HG02623 (cell line): ENCODE measurements at regions not wholly inside any gene's neighbourhood (a gene's known extent, or its start where the extent isn't known, plus 50 kb on each side); places are given as distances from the start of the nearest gene placed in this dataset.

Source experiments
- ATAC-seq: cut with Tn5 transposase; IDR thresholded peaks from one replicate; pipeline ENCODE4 v1.9.1; 2021; ENCODE audit warnings: moderate library complexity; ENCODE audit not compliant: unreplicated experiment

DNA sequence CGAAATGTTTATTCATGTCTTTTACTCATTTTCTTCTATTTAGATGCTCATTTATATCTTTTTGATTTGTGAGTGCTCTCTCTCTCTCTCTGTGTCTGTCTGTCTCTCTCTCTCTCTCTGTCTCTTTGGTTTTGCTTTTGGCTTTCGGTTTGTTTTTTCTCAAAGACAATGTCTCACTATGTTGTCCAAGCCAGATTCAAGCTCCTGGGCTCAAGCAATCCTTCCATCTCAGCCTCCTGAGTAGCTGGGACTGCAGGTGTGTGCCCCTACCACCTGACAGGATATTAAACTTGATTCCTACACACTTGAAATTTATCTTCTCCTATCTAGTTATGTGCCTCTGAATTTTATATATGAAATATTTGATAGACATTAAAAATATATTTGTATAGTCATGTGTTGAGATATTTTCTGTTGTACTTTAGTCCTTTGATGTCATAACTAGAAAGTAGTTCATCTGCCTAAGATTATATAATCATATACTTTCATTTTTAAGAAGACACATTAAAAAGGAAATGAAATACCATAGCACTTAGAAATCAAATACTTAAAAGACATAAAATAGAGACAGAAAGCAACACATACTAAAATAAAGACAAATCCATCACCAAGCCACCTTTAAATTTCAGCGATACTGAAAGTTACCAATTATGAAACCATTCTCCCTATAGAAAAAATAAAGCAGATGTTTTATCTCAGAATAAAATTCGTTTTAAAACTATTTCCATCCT is 68.1 kb upstream of the SFMBT2 start:
- ATAC-seq, result no peak

DNA sequence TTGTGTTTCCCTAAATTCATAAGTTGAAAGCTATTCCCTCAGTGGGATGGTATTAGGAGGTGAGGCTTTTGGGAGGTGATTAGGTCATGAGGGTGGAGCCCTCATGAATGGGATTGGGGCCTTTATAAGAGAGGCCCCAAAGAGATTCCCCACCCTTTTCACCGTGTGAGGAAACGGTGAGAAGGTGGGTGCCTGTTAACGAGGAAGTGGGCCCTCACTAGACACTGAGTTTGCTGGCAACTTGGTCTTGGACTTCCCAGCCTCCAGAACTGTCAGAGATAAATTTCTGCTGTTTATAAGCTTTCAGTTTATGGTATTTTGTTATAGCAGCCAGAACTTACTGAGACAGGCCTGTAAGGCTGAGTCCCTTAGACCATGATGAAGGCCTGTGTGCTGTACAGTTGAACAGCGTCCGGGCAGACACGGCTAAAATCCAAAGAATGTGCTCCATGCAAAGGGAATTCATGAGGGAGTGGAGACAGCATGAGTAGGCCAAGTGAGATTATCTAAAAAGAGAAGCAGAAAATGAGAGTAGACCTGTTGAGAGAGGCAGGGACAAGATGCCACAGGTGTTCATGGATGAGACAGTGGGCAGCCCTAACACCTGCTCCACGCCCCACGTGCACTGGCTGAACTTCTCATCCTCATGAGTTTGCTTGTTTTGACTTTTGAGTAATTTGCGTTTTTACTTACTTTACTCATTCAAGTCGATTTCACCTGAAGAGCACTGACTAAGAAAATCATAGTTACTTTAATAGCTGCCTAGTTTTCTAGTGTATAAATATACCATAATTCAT is 66.9 kb upstream of the SFMBT2 start:
- no peak for ATAC-seq

DNA sequence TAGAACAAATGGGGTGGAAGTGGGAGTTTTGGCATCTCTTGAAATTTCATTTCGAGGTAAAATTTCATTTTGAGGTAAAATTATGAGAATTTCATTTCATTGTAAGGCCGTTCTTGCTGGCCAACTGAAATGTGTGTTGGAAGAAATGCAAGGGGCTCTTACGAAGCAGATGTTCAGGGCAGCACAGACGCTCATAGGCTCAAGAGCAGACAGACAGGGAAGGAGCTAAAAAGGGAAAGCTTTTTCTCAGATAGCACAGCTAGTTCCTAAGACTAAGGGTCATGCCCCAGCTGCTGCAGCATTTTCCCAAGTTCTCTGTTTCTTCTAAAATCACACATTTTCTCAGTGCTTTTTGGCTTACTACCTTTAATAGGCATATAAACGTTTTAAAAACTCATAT is 65.1 kb upstream of the SFMBT2 start:
- ATAC-seq, result no peak

DNA sequence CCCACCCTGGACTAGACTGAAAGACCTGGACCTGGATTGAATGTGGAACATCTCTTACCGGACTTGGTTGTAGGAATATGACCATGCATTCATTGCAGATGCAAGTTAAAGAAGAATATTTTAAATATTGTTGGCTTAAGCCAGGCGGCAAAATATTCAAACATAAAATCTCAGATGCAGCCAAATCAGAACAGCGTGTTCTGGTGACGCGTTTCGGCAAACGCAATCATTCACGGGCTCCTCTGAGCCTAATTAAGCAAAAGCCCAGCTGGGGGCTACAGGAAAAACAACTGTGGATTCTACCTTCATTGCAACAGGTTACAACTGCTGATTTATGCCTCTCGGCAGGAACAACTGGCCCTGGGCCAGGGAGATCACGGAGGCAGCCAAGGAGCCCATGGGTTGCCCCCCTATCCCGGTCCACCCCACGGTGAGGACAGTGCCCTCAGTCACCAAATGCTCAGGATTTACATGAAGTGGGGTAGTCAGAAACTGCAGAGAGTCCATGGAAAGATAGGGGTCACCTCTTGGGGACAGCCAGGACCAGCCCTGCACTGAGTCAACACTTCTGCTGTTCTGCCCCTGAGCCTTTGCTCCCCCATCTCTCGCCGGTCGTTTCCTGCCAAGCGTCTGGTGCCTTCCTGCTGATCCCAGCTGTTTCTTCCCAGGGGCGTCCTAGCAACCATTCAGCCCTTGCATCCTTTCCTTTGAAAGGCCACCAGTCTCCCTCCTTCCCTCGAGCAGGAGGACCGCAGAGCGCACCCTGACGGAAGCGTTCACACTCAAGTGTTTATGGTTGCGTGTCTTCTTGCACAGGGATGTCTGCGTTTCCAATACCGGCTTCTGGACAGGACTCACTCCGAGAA is 64.4 kb upstream of the SFMBT2 start:
- ATAC-seq, result no peak

DNA sequence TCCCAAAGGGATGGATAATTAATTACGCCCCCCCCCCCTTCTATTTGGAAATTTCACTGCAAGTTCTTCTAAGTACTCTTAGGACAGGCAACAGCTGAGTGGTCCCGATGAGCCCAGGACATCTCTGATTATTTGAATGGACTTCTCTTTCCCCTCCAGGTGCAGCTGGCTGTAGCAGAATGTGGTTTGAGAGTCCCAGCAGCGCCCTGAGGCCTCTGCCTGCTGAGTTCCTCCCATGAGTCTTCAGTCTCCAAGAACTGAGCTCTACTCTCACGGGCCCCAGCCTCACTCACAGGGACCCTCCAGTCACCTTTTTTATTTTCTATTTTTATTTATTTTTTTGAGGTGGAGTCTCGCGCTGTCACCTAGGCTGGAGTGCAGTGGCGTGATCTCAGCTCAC is 63.6 kb upstream of the SFMBT2 start:
- no peak for ATAC-seq

DNA sequence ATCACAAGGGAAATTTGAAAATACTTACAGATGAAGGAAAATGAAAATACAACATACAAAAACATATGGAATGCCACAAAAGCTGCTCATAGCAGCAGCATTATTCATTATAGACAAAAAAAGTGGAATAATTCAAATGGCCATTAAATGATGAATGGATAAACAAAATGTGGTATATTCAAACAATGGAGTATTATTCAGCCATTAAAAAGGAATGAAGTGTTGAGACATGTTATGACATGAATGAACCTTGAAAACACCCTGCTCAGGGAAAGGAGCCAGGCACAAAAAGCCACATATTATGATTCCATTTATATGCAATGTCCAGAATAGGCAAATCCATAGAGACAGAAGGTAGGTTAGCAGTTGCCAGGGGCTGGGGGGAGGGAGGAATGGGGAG is 62.6 kb upstream of the SFMBT2 start:
- no peak for ATAC-seq

DNA sequence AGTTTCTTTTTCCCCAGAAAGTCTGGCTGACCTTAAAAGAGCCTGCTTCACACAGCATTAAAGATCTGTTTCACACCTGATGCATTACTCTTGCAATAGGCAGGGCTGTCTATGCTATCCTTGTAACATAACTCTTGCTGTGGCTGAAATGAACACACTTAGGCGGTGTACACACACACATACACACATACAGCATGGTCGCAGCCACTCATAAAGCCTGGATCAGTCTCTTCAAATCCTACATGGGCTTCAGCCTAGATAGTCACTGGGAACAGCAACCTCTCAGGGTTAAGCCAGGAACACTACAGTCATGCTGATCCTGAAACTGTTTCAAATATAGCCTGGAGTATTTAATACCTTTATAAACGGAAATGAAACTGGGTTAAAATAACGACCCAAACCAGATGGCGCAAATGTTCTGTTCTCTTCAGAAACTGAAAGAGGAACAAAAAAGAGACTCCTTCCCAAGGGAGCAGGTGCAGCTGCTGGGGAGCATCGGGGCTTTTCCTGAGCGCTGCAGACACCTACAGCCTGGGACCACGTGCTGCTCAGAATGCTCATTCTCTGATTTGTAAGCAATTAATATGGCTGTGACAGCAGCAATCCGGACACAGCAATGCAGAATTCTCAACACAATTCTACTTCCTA is 61.0 kb upstream of the SFMBT2 start:
- ATAC-seq, result peak; percentile 75

DNA sequence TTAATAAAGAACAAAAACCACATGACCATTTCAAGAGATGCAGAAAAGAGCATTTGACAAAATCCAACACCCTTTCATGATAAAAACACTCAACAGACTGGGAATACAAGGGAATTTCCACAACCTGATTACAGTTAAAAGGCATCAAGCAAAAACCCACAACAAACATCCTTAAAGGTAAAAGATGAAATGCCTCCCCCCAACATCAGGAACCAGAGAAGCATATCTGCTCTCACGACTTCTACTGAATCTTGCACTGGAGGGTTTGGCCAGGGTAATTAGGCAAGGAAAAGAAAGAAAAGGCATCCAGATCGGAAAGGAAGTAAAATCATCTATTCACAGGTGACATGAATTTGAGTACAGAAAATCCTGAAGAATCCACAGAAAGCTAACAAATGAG is 59.5 kb upstream of the SFMBT2 start:
- no peak for ATAC-seq

DNA sequence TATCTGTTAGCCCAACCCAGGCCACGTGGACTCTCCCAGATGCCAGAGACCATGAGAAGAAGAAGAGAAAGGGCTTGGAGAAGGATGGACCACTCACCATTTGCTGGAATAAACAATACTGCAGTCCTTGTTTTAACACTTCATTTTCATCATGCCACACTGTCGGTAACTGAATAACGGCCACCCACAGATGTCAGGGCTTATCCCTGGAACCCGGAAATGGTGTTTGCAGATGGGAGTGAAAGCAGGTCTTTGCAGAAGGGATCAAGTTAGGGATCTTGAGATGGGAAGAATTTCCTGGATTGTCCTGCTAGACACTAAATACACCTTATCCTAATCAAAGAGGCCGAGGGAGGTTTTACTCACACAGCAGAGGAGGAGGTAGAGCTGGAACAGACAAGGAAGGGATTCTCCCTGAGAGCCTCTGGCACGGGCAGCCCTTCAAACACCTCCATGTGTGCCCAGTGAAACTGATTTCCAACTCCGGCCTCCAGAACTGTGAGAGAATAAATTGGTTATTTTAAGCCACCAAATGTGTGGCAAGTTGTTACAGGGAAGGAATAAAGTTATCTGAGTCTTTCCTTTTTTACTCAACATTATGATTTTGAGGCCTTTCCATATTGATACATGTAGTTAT is 56.3 kb upstream of the SFMBT2 start:
- no peak for ATAC-seq

DNA sequence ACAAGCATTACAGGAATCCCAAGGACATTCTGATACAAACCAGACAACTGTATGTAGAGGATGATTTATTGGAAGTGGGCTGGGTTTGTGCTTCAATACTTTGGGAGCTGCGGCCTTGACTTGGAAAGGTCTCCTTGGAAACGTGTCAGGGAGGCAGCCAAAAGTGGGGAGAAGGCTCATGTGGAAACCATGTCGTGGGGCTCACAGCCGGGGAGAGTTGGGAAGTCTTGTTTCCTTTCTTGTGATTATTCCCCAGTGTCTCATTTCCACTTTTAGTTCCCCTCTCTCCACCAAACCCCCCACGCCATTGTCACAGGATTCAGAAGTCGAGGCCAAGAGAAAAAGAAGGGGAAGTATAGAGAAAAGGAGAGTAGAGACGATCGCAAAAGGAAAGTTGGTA is 53.9 kb upstream of the SFMBT2 start:
- no peak for ATAC-seq
